ENCODE measurements at regions not wholly inside any gene's neighbourhood (a gene's known extent, or its start where the extent isn't known, plus 50 kb on each side); places are given as distances from the start of the nearest gene placed in this dataset.

- TF ChIP-seq POLR2A (IDR thresholded peaks at IDR 0.05) = no peak
- TF ChIP-seq CTCF (IDR thresholded peaks at IDR 0.05) = no peak
- no peak for TF ChIP-seq POLR2AphosphoS5 (IDR thresholded peaks at IDR 0.05)
Measured at GRCh38 chrX:144586756-144587155, 660.5 kb upstream of the SPANXN1 start.

Data from upper lobe of left lung (tissue), 4 donors.